ENCODE measurements at regions not wholly inside any gene's neighbourhood (a gene's known extent, or its start where the extent isn't known, plus 50 kb on each side); places are given as distances from the start of the nearest gene placed in this dataset.

DNA sequence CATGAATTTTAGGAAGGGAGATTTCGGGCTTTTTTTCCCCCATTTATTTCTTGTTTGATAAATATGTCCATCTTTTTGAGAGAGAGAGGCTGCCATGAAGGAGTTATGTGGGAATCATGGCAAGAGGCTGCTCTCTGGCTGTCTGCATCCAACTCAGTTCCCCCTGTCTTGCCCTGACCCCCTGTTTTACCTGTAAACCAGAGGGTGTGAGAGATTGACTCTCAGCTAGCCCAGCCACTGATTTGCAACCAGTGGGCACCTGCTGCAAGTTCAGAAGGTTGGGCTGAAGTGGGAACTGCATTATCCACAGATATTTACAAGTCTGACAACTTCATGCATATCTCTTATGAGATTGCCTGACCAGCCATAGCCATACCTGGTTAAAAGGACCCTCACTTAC lies 625.4 kb upstream of the FANCL start:
- peaks cover 10% of the 10 kb centered on the region for H3K27me3 Mint-ChIP-seq (ENCODE audit: unreplicated experiment)
- BruUV-seq (replicated peaks): no TSS peak
- intact Hi-C loops (cut with micrococcal nuclease; ENCODE audit: unreplicated experiment): no loop called here
- H3K27ac Mint-ChIP-seq (ENCODE audit: unreplicated experiment): no peak overlapping the region
- TF ChIP-seq, protein P1, sequence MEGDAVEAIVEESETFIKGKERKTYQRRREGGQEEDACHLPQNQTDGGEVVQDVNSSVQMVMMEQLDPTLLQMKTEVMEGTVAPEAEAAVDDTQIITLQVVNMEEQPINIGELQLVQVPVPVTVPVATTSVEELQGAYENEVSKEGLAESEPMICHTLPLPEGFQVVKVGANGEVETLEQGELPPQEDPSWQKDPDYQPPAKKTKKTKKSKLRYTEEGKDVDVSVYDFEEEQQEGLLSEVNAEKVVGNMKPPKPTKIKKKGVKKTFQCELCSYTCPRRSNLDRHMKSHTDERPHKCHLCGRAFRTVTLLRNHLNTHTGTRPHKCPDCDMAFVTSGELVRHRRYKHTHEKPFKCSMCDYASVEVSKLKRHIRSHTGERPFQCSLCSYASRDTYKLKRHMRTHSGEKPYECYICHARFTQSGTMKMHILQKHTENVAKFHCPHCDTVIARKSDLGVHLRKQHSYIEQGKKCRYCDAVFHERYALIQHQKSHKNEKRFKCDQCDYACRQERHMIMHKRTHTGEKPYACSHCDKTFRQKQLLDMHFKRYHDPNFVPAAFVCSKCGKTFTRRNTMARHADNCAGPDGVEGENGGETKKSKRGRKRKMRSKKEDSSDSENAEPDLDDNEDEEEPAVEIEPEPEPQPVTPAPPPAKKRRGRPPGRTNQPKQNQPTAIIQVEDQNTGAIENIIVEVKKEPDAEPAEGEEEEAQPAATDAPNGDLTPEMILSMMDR (IDR thresholded peaks at IDR 0.05; ENCODE audit: unreplicated experiment): no peak
- H3K9me3 Mint-ChIP-seq (ENCODE audit: low read depth, unreplicated experiment): peaks cover 2% of the 10 kb centered on the region
- no peaks in the 10 kb centered on the region for H3K4me1 Mint-ChIP-seq (ENCODE audit: low read depth, unreplicated experiment)
- no peak for DNase-seq
- H3K4me3 Mint-ChIP-seq (ENCODE audit: low read depth, unreplicated experiment): no peak overlapping the region
- CTCF ChIA-PET: no interaction called here
- H3K36me3 Mint-ChIP-seq (ENCODE audit: insufficient read depth, unreplicated experiment): no peaks in the 10 kb centered on the region

GRCh38 chr2:58866040-58866439 lies 624.9 kb upstream of the FANCL start:
- peaks cover 10% of the 10 kb centered on the region for H3K27me3 Mint-ChIP-seq (ENCODE audit: unreplicated experiment)
- peaks cover 2% of the 10 kb centered on the region for H3K9me3 Mint-ChIP-seq (ENCODE audit: low read depth, unreplicated experiment)
- no peaks in the 10 kb centered on the region for H3K36me3 Mint-ChIP-seq (ENCODE audit: insufficient read depth, unreplicated experiment)
- intact Hi-C loops (cut with micrococcal nuclease; ENCODE audit: unreplicated experiment): no loop called here
- TF ChIP-seq, protein P1 (IDR thresholded peaks at IDR 0.05; ENCODE audit: unreplicated experiment): no peak
- no peak overlapping the region for H3K4me3 Mint-ChIP-seq (ENCODE audit: low read depth, unreplicated experiment)
- CTCF ChIA-PET: no interaction called here
- no peak for DNase-seq
- H3K4me1 Mint-ChIP-seq (ENCODE audit: low read depth, unreplicated experiment): no peaks in the 10 kb centered on the region
- BruUV-seq (replicated peaks): no TSS peak
- no peak overlapping the region for H3K27ac Mint-ChIP-seq (ENCODE audit: unreplicated experiment)

DNA sequence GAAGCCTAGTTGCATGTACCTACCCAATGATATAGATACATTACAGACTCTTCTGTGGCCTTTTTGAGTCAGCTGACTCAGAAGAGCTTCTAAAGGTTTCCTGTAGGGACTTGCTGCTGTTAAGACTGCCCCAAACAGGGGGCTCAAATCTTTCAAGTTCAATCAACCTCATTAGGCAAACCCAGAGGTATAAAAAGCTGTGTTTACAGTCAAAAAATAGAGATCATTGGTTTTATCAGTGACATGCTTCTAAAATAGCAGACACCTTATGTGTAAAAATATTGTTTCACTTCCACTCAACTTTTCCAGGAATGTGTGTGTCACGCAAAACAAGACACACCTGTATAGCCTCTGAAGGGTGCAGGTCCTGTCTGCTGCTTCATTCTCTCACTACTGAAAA lies 624.3 kb upstream of the FANCL start:
- Mint-ChIP-seq H3K36me3 (ENCODE audit: insufficient read depth, unreplicated experiment) (no peaks in the 10 kb centered on the region), H3K27me3 (ENCODE audit: unreplicated experiment) (peaks cover 10% of the 10 kb centered on the region), H3K4me3 (ENCODE audit: low read depth, unreplicated experiment) (no peak overlapping the region), H3K9me3 (ENCODE audit: low read depth, unreplicated experiment) (peaks cover 2% of the 10 kb centered on the region), H3K27ac (ENCODE audit: unreplicated experiment) (no peak overlapping the region), H3K4me1 (ENCODE audit: low read depth, unreplicated experiment) (no peaks in the 10 kb centered on the region)
- DNase-seq: no peak
- no TSS peak for BruUV-seq (replicated peaks)
- TF ChIP-seq, protein P1 (IDR thresholded peaks at IDR 0.05; ENCODE audit: unreplicated experiment): no peak
- CTCF ChIA-PET: no interaction called here
- intact Hi-C loops (cut with micrococcal nuclease; ENCODE audit: unreplicated experiment): no loop called here

DNA sequence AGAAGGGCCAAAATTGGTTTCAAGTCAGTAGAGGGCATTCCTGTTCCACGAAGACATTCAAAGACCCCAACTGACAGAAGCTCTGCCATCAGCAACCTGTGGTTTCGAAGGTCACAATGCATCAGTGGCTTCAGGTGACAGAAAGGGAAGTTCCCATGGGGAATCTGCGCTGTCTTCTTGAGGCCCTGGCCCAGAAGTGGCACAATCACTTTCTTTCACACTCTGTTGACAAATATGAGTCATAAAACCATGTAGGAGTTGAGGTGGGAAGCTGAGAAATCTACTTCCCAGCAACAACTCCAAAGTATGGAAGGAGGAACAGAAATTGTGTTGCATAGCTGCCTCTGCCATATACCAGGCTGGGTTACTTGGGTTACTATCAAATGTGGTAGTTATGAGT lies 621.1 kb upstream of the FANCL start:
- Mint-ChIP-seq H3K27me3 (ENCODE audit: unreplicated experiment) (no peaks in the 10 kb centered on the region), H3K27ac (ENCODE audit: unreplicated experiment) (no peak overlapping the region), H3K36me3 (ENCODE audit: insufficient read depth, unreplicated experiment) (no peaks in the 10 kb centered on the region), H3K4me1 (ENCODE audit: low read depth, unreplicated experiment) (no peaks in the 10 kb centered on the region), H3K4me3 (ENCODE audit: low read depth, unreplicated experiment) (no peak overlapping the region), H3K9me3 (ENCODE audit: low read depth, unreplicated experiment) (peaks cover 2% of the 10 kb centered on the region)
- intact Hi-C loops (cut with micrococcal nuclease; ENCODE audit: unreplicated experiment): no loop called here
- DNase-seq: no peak
- no TSS peak for BruUV-seq (replicated peaks)
- TF ChIP-seq, protein P1 (IDR thresholded peaks at IDR 0.05; ENCODE audit: unreplicated experiment): no peak
- CTCF ChIA-PET: no interaction called here

Data from Calu3 (cell line).